Testis (tissue), 2 donors: ENCODE measurements at regions not wholly inside any gene's neighbourhood (a gene's known extent, or its start where the extent isn't known, plus 50 kb on each side); places are given as distances from the start of the nearest gene placed in this dataset.

Experiments used
- CTCF ChIP-seq, 3 experiments: fragments of 450-650 bp in 2 of 3; fragments of 200-600 bp in 1 of 3; sonication (generic) in 1 of 3; IDR thresholded peaks; one replicate each; pipeline ENCODE4 v1.5.1; 2016 to 2019; ENCODE audit warnings: antibody characterized with exemption in 3 of 3, mild to moderate bottlenecking in 2 of 3, moderate library complexity in 1 of 3
- POLR2A ChIP-seq: fragments of 450-650 bp; IDR thresholded peaks from one replicate; pipeline ENCODE4 v1.6.1; 2017; ENCODE audit warnings: antibody characterized with exemption, mild to moderate bottlenecking, moderate library complexity

DNA sequence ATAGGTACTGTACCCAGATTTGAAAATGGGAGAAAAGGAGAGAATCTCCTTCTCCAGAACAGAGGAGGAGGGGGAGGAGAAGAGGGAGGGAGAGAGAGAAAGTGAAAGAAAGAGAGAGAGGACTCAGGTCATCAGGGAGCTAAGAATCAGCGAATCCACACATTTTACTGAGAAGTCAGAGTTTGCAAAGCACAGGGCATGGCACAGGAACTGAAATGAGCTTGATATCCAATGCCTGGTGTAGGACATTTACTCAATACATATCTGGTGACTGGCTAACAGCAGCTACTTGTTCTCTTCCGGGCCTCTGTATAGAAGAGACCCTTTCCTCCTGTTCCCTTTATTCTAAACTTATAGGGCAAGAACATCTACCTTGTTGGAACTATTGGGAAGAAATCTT is 375.1 kb downstream of the KLF5 start:
- TF ChIP-seq CTCF (IDR thresholded peaks at IDR 0.05) (no peak), POLR2A (no peak)
